Stimulated activated naive B cell treated with anti-CD40 and anti-IgM and Interleukin-4, amounts not matched to agents 10 μg/mL and 1 μg/mL and 100 μg/mL, for 72 hours (primary cell): ENCODE measurements at regions not wholly inside any gene's neighbourhood (a gene's known extent, or its start where the extent isn't known, plus 50 kb on each side); places are given as distances from the start of the nearest gene placed in this dataset.
"Not testable (repeated sequence)": the region's sequence is repeated elsewhere in the genome, so short reads cannot be mapped to it uniquely, and the experiment has no call there.

Source experiments
- ATAC-seq, 2 donors: fragments of 150-1000 bp; cut with Tn5 transposase; replicated peaks; 2 replicates each; pipeline ENCODE4 v1.10.0; 2021; ENCODE audit warnings: moderate library complexity in 1 of 2
- DNase-seq: peaks from one replicate; pipeline ENCODE4 v3.0.0; 2021
- H3K27ac Mint-ChIP-seq: one replicate; pipeline ENCODE4 v1.8.0; 2022; ENCODE audit warnings: mild to moderate bottlenecking, mixed read lengths
- H3K27me3 Mint-ChIP-seq, 2 donors: one replicate each; pipeline ENCODE4 v1.8.0; 2022; ENCODE audit warnings: mixed read lengths in 2 of 2
- H3K36me3 Mint-ChIP-seq, 2 donors: one replicate each; pipeline ENCODE4 v1.8.0; 2022; ENCODE audit warnings: mixed read lengths in 2 of 2, mild to moderate bottlenecking in 1 of 2
- H3K4me1 Mint-ChIP-seq, 2 donors: one replicate each; pipeline ENCODE4 v1.8.0; 2022; ENCODE audit warnings: mixed read lengths in 2 of 2, mild to moderate bottlenecking in 1 of 2
- H3K4me3 Mint-ChIP-seq, 2 donors: one replicate each; pipeline ENCODE4 v1.8.0; 2022; ENCODE audit warnings: mild to moderate bottlenecking in 2 of 2, mixed read lengths in 2 of 2, moderate library complexity in 1 of 2
- H3K9me3 Mint-ChIP-seq, 2 donors: one replicate each; pipeline ENCODE4 v1.8.0; 2022; ENCODE audit warnings: mixed read lengths in 2 of 2, mild to moderate bottlenecking in 1 of 2

DNA sequence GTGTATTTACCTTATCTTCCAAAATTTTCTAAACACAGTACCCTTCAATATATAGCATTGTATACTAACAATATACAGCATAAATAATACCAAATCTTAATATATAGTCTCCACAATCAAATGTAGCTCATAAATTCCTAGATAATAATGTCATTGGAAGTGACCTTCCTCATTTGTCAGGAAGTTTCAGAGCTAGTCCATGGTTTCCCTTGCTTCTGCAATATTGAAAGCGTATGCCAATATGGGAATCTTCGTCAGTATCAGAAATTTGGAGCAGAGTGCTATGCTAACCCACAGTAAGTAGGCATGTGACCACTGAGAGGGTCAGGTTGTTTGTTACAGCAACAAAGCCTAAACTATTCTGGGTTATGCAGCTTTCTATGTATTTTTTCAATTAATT, 774.9 kb upstream of the CDH10 start:
- no peaks in the 10 kb centered on the region for H3K27me3 Mint-ChIP-seq
- ATAC-seq = no peak
- peaks cover 0 to 1% of the 10 kb centered on the region in 2 donors for H3K9me3 Mint-ChIP-seq
- H3K27ac Mint-ChIP-seq = no peak overlapping the region
- H3K4me1 Mint-ChIP-seq = no peaks in the 10 kb centered on the region
- no peaks in the 10 kb centered on the region for H3K36me3 Mint-ChIP-seq
- no peak for DNase-seq
- H3K4me3 Mint-ChIP-seq = no peak overlapping the region

DNA sequence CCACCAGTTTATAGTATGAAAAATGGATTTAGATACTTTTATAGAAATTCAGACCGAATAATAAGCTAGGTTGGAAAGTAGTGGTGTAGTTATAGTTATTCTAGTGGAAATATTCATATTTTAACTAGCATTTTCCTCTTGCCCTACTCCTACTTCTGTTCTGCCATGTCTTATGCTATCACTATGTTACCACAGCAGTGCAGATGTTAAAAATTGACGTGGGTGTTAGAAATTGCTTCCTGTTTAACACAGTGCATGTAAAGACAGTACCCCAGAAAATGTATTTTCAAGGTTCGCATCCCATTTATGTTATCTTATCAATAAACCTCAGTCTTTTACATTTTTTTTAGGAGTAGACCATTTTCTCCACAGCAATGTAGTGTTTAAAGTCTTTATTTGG, 774.2 kb upstream of the CDH10 start:
- H3K27me3 Mint-ChIP-seq = no peaks in the 10 kb centered on the region
- no peak for ATAC-seq
- no peak for DNase-seq
- no peaks in the 10 kb centered on the region for H3K4me1 Mint-ChIP-seq
- H3K27ac Mint-ChIP-seq = no peak overlapping the region
- H3K4me3 Mint-ChIP-seq = no peak overlapping the region
- no peaks in the 10 kb centered on the region for H3K36me3 Mint-ChIP-seq
- peaks cover 0 to 1% of the 10 kb centered on the region in 2 donors for H3K9me3 Mint-ChIP-seq

DNA sequence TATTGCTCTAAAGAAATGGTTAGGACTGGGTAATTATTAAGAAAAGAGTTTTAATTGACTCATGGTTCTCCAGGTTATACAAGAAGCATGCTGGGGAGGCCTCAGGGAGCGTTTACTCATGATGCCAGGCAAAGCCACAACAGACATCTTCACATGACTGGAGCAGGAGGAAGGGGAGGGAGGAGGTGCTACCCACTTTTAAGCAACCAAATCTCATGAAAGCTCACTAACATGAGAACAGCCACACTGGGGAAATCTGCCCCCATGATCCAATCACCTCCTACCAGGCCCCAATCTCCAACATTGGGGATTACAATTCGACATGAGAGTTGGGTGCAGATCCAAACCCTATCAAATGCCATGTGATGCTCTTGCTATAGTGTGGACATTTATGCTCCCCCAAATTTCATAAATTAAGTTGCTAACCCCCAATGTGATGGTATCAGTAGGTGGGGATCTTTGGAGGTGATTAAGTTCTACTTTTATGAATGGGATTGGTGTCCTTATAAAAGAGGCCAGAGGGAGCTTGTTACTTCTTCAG, 773.6 kb upstream of the CDH10 start:
- DNase-seq (no peak), ATAC-seq (no peak)
- Mint-ChIP-seq H3K4me1 (no peaks in the 10 kb centered on the region), H3K9me3 (peaks cover 0 to 1% of the 10 kb centered on the region in 2 donors), H3K4me3 (no peak overlapping the region), H3K27me3 (no peaks in the 10 kb centered on the region), H3K36me3 (no peaks in the 10 kb centered on the region), H3K27ac (no peak overlapping the region)

DNA sequence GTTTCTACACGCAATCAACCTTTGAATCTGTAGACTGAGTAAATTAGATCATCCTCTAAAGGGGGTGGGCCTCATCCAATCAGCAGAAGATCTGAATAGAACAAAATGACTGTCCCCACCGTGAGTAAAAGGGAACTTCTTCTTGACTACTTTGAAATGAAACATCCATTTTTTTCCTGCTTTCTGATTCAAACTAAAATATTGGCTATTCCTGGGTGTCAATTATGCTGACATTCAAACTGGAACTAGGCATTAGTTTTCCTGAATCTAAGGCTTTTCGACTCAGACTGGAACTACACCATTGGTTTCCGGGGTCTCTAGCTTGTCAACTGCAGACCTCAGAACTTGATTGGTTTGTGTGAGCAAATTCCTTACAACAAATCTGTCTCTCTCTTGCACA, 772.2 kb upstream of the CDH10 start:
- Mint-ChIP-seq H3K4me1 (no peaks in the 10 kb centered on the region), H3K36me3 (no peaks in the 10 kb centered on the region), H3K9me3 (peaks cover 4% of the 10 kb centered on the region in 2 donors), H3K27me3 (no peaks in the 10 kb centered on the region), H3K27ac (no peak overlapping the region), H3K4me3 (no peak overlapping the region)
- ATAC-seq (no peak), DNase-seq (no peak)

DNA sequence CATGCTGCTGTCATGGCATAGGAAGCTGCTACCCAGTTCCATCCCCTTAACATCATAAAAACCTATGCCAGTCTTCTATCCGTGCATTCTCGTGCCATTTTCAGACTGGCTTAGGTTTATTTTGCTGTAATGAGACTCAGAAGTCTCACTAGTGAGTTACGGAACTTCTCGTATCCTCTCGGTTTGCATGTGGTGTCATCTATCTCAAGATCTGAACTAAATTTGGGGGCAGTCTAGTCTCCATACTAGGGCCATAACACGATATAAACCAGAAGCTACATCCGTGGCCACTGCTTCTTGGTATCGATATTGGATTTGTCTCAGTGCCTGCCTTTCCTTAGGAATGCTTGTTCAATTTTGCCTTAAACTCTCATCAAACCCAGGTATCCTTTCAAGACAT, 771.2 kb upstream of the CDH10 start:
- no peaks in the 10 kb centered on the region for H3K27me3 Mint-ChIP-seq
- H3K4me3 Mint-ChIP-seq = no peak overlapping the region
- no peaks in the 10 kb centered on the region for H3K4me1 Mint-ChIP-seq
- H3K9me3 Mint-ChIP-seq = peaks cover 4 to 5% of the 10 kb centered on the region in 2 donors
- ATAC-seq = no peak
- no peak overlapping the region for H3K27ac Mint-ChIP-seq
- no peak for DNase-seq
- no peaks in the 10 kb centered on the region for H3K36me3 Mint-ChIP-seq

DNA sequence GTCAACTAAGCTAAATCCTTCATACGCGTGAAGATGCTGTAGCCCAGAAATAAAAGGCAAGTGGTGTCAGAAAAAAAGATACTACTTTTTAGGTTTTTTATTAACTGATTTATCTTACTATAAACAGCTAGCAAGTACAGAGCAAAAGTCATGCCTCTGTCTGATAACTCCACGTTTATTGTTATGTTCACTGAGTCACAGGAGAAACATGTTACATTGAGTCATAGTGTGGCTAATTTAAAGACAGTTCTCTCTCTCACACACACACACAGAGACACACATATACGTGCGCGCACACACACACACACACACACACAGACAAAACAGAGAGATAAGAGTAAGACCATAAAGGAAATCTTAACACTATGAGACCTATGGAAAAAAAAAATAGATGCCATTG, 770.0 kb upstream of the CDH10 start:
- Mint-ChIP-seq H3K4me3 (no peak overlapping the region), H3K36me3 (no peaks in the 10 kb centered on the region), H3K9me3 (peaks cover 4 to 5% of the 10 kb centered on the region in 2 donors), H3K4me1 (no peaks in the 10 kb centered on the region), H3K27ac (no peak overlapping the region), H3K27me3 (no peaks in the 10 kb centered on the region)
- DNase-seq (no peak), ATAC-seq (no peak)

DNA sequence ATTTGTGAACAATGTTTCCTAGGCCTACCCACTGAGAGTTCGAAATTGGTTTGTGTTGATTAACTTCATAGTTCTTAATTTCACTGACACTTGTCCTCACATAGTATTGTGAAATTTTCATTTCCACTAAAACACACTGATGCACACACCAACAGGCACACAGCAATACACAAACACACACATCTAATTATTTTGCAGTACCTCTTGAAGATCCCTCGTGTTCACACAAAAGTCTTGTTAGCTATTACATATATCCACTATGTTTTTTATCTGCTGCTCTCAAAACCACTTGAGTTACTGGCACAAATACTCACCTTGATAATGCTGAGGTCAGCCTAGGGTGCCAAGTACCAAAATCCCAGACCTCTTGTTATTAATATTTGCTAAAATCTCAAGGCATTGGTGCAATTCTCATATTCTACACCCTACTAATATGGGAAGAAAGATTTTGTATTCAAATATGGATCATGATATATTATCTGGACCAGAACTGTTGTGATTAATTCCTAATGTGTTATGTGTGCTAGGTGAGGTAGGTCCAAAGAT, 767.4 kb upstream of the CDH10 start:
- ATAC-seq = no peak
- DNase-seq = no peak
- Mint-ChIP-seq H3K36me3 (no peaks in the 10 kb centered on the region), H3K9me3 (peaks cover 4 to 14% of the 10 kb centered on the region in 2 donors), H3K4me3 (no peak overlapping the region), H3K27me3 (no peaks in the 10 kb centered on the region), H3K27ac (no peak overlapping the region), H3K4me1 (no peaks in the 10 kb centered on the region)

DNA sequence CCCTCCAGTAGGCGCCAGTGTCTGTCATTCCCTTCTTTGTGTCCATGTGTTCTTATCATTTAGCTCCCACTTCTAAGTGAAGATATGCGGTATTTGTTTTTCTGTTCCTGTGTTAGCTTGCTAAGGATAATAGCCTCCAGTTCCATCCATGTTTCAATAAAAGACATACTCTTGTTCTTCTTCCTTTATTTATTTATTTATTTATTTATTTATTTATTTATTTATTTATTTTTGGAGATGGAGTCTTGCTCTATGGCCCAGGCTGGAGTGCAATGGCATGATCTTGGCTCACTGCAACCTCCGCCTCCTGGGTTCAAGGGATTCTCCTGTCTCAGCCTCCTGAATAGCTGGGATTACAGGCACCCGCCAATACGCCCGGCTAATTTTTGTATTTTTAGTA, 762.6 kb upstream of the CDH10 start:
- H3K4me3 Mint-ChIP-seq, H3K27ac Mint-ChIP-seq, ATAC-seq, H3K4me1 Mint-ChIP-seq, DNase-seq, H3K36me3 Mint-ChIP-seq, H3K27me3 Mint-ChIP-seq: not testable (repeated sequence)
- H3K9me3 Mint-ChIP-seq = peaks cover 3 to 13% of the 10 kb centered on the region in 2 donors

DNA sequence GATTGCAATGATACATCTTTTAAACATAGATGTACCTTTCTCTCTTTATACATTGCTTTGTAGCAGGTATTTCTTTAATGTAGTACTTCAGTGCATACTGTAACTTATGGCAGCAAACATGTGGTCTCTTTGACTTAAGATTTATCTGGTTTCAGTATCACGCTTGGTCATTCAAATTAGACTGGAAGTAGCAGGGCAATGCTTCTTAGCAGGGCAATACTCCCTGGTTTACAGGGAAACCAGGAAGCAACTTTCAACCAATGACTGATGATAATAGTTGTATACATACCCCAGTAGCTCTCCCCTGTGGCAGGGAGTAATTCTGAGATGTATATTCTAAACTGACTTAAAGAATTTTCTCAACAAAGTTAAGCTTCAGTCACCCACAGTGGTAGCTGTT, 761.1 kb upstream of the CDH10 start:
- H3K4me1 Mint-ChIP-seq = no peaks in the 10 kb centered on the region
- no peaks in the 10 kb centered on the region for H3K36me3 Mint-ChIP-seq
- no peak overlapping the region for H3K27ac Mint-ChIP-seq
- peaks cover 0 to 11% of the 10 kb centered on the region in 2 donors for H3K9me3 Mint-ChIP-seq
- no peak overlapping the region for H3K4me3 Mint-ChIP-seq
- no peak for DNase-seq
- no peaks in the 10 kb centered on the region for H3K27me3 Mint-ChIP-seq
- no peak for ATAC-seq

DNA sequence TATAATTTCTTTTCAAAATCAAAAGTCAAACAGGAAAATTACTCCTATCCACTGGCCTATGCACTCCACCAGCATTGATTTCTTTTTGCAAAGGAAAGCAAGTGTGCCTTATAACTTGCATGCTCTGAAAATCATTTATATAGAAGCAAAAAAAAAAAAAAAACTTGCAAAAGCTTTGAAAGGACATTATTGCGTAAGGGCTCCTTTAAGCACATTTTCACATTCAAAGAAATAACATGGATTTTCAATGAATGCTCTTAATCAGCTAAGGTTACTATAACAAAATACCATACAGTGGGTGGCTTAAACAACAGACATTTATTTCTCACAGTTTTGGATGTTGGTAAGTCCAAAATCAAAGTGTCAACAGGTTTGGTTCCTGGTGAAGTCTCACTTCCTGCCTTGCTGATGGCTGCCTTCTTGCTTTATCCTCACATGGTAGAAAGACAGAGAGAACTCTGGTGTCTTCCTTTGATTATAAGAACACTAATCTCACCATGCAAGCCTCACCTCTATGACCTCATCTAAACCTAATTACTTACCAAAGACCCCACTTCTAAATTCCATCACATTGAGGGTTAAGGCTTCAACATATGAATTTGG, 755.2 kb upstream of the CDH10 start:
- no peaks in the 10 kb centered on the region for H3K36me3 Mint-ChIP-seq

DNA sequence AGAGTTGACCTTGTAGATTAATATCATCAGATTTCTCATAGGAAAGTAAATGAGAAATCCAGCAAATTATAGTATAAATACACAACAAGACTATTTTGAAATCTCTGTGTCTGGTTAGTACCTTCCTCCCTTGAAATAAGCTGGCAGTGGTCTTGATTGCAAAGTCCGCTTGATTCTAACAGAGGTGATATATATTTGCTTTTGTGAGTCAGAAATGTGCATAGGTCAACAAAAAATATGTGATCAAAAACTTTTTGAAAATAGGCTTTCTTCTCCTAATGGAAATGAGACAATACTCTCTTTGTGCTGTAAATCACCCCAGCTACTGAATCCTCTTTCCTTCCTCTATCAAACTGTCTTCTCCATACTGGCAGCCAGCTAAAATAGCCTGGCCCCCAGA, 749.2 kb upstream of the CDH10 start:
- H3K9me3 Mint-ChIP-seq = peaks cover 0 to 5% of the 10 kb centered on the region in 2 donors
- H3K36me3 Mint-ChIP-seq = no peaks in the 10 kb centered on the region
- no peak overlapping the region for H3K27ac Mint-ChIP-seq
- no peaks in the 10 kb centered on the region for H3K27me3 Mint-ChIP-seq
- no peaks in the 10 kb centered on the region for H3K4me1 Mint-ChIP-seq
- H3K4me3 Mint-ChIP-seq = no peak overlapping the region
- no peak for DNase-seq
- no peak for ATAC-seq

More for the DNA sequence above, 755.2 kb upstream of the CDH10 start:
- ATAC-seq (no peak), DNase-seq (no peak)
- Mint-ChIP-seq H3K27me3 (no peaks in the 10 kb centered on the region), H3K27ac (no peak overlapping the region), H3K4me1 (no peaks in the 10 kb centered on the region), H3K9me3 (peaks cover 0 to 5% of the 10 kb centered on the region in 2 donors), H3K4me3 (no peak overlapping the region)

DNA sequence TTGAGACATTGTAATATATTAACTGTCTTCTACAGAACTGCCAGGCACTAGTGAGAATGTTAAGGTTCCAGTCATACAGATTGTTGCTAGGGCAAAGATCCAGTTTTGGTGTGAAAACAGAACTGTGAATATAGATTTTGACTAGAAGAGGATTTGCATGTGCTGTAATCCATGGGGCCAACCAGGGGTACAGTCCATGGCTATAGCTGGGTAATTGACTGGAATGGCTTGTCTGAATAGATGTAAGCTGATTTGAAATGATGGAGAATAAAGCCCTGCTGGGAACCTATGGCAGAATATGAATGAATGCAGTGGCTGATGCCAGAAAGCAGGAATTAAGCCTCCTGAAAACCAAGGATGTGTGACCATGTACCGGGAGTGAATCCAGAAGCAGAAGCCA, 748.5 kb upstream of the CDH10 start:
- H3K4me1 Mint-ChIP-seq = no peaks in the 10 kb centered on the region
- no peak overlapping the region for H3K4me3 Mint-ChIP-seq
- no peaks in the 10 kb centered on the region for H3K27me3 Mint-ChIP-seq
- H3K27ac Mint-ChIP-seq = no peak overlapping the region
- DNase-seq (no peak), ATAC-seq (no peak)
- peaks cover 0 to 5% of the 10 kb centered on the region in 2 donors for H3K9me3 Mint-ChIP-seq
- H3K36me3 Mint-ChIP-seq = no peaks in the 10 kb centered on the region

DNA sequence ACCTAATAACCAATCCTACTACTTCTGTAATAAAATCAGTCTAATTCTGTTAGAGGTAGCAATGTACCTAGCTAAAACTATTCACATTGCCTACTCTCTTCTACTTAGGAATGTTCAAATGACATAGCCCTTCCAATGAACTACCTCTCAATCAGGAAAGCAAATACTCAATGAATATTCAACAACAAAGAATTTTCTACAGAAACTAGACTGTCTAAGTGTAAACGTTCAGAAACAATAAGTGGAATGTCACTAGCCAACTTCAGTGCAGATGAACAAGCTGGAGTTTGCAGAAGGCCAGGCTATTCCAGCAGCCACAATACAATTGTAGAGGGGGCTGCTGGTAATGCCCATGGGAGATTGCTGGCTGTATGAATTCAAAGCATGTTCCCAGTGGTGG, 743.2 kb upstream of the CDH10 start:
- Mint-ChIP-seq H3K27ac (no peak overlapping the region), H3K36me3 (no peaks in the 10 kb centered on the region), H3K4me1 (no peaks in the 10 kb centered on the region), H3K4me3 (no peak overlapping the region), H3K9me3 (peaks cover 10 to 11% of the 10 kb centered on the region in 2 donors), H3K27me3 (no peaks in the 10 kb centered on the region)
- DNase-seq (no peak), ATAC-seq (no peak)

DNA sequence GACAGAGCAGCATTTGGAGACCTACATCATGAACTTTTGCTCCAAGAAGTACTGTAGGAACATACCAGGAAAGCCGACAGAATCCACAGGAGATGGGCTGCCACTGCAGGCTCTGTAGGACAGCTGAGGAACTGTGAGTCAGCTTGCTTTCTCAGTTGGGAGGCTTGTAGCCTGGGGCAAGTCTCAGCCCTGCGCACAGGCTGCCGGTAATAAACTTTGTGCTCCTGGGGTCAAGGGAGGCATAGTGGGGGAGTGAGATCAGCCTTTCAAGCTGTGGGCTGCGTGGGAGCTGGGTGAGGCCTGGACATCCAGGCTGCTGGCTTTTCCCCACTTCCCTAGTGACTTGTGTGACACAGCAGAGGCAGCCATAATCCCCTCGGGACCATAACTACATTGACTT, 718.0 kb upstream of the CDH10 start:
- H3K9me3 Mint-ChIP-seq = peaks cover 12 to 15% of the 10 kb centered on the region in 2 donors
- no peak overlapping the region for H3K27ac Mint-ChIP-seq
- DNase-seq (no peak), ATAC-seq (no peak)
- no peaks in the 10 kb centered on the region for H3K36me3 Mint-ChIP-seq
- no peak overlapping the region for H3K4me3 Mint-ChIP-seq
- H3K27me3 Mint-ChIP-seq = no peaks in the 10 kb centered on the region
- no peaks in the 10 kb centered on the region for H3K4me1 Mint-ChIP-seq

DNA sequence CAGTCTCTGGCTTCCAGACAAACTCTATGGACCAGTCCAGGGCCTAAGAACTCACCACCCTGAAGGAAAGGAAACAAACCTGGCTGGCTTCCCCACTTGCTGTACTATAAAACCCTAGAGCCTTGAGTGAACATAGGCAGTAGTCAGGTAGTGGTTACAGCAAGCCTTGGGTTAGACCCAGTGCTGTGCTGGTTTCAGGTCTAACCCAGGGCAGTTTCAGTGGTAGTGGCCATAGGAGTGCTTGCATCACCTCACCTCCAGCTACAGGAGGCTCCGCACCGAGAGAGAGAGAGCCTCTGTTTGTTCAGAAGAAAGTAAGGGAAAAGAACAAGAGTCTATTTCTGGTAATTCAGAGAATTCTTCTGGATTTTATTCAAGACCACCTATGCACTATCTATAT, 714.1 kb upstream of the CDH10 start:
- H3K4me1 Mint-ChIP-seq = no peaks in the 10 kb centered on the region
- H3K36me3 Mint-ChIP-seq = no peaks in the 10 kb centered on the region
- no peaks in the 10 kb centered on the region for H3K27me3 Mint-ChIP-seq
- no peak for DNase-seq
- H3K4me3 Mint-ChIP-seq = no peak overlapping the region
- ATAC-seq = no peak
- peaks cover 12 to 14% of the 10 kb centered on the region in 2 donors for H3K9me3 Mint-ChIP-seq
- no peak overlapping the region for H3K27ac Mint-ChIP-seq
